WERI-Rb-1 (cell line): ENCODE measurements at regions not wholly inside any gene's neighbourhood (a gene's known extent, or its start where the extent isn't known, plus 50 kb on each side); places are given as distances from the start of the nearest gene placed in this dataset.

Source experiments
- DNase-seq: peaks from one replicate; pipeline ENCODE4 v3.0.0-alpha.2; 2020
- H3K27ac ChIP-seq: fragments of 250-450 bp; sonication (Bioruptor Pico); 2 replicates; pipeline ENCODE4 v1.5.1; 2020; ENCODE audit warnings: mild to moderate bottlenecking, moderate library complexity
- H3K27me3 ChIP-seq: fragments of 250-450 bp; sonication (Bioruptor Pico); 2 replicates; pipeline ENCODE4 v1.5.1; 2021; ENCODE audit warnings: mild to moderate bottlenecking, low read depth, moderate library complexity; ENCODE audit not compliant: insufficient read depth, severe bottlenecking
- H3K36me3 ChIP-seq: fragments of 250-450 bp; sonication (Bioruptor Pico); 2 replicates; pipeline ENCODE4 v1.5.1; 2020; ENCODE audit warnings: mild to moderate bottlenecking, moderate library complexity
- H3K4me3 ChIP-seq: 2 replicates; pipeline ENCODE4 v1.5.1; 2011; ENCODE audit warnings: low read depth, mild to moderate bottlenecking, control low read depth, low read length
- H3K9me3 ChIP-seq: fragments of 250-450 bp; sonication (Bioruptor Pico); 2 replicates; pipeline ENCODE4 v1.5.1; 2021; ENCODE audit warnings: mild to moderate bottlenecking, moderate library complexity; ENCODE audit not compliant: severe bottlenecking
- TF ChIP-seq, protein P1 (sequence below): IDR thresholded peaks from 2 replicates; pipeline ENCODE4 v1.5.1; 2011; ENCODE audit warnings: low read depth, mild to moderate bottlenecking, control low read depth, inconsistent platforms, low read length

DNA sequence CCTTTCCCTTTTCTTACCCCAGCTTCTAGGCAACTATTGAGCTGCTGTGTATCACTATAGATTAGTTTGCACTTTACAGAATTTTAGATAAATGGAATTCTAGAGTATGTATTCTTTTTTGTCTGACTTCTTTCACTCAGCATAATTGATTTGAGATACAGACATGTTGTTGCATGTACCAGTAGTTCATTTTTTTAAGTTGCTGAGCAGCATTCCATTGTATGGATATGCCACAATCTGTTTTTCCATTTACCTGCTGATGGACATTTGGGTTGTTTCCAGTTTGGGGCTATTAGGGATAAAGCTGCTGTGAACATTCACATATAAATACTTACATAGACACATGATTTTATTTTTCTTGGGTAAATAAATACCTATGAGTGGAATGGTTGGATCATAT, 135.7 kb downstream of the IGF1 start:
- Histone ChIP-seq H3K36me3 (no peaks in the 10 kb centered on the region), H3K27ac (no peak overlapping the region), H3K4me3 (no peak overlapping the region), H3K27me3 (no peaks in the 10 kb centered on the region), H3K9me3 (no peaks in the 10 kb centered on the region)
- no peak for DNase-seq
- TF ChIP-seq, protein P1, sequence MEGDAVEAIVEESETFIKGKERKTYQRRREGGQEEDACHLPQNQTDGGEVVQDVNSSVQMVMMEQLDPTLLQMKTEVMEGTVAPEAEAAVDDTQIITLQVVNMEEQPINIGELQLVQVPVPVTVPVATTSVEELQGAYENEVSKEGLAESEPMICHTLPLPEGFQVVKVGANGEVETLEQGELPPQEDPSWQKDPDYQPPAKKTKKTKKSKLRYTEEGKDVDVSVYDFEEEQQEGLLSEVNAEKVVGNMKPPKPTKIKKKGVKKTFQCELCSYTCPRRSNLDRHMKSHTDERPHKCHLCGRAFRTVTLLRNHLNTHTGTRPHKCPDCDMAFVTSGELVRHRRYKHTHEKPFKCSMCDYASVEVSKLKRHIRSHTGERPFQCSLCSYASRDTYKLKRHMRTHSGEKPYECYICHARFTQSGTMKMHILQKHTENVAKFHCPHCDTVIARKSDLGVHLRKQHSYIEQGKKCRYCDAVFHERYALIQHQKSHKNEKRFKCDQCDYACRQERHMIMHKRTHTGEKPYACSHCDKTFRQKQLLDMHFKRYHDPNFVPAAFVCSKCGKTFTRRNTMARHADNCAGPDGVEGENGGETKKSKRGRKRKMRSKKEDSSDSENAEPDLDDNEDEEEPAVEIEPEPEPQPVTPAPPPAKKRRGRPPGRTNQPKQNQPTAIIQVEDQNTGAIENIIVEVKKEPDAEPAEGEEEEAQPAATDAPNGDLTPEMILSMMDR = no peak

DNA sequence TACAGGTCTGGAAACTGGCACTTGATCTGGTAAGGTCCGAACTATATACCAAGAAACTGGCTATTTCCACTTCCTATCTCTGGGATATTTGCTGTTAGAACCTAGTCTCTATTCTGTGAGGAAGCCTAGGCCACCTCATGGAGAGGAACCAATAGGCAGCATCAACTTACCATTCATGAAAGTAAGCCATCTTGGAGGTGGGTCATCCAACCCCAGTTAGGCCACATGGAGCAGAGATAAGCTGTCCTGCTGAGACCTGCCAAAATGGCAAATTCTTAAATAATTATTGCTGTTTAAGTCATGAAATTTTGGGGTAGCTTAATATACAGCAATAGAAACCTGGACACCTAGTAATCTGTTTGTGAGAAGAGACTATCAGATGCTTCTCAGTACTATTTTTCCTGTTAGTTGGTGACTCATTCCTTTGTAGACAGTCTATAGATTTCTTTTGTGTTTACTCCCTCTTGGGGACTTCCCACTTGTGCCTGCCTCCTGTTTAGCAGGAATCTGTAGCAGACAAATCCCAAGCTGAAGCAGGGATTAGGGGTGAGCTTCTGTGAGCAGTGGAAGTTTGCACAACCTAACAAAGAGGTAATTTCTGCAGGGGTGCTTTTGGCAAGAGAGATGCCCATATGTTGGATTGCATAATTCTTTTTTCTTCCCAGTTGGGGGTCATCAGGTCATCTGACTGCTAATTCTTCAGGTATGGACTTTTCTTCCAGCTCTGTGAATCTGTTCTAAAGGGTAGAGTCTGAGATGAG, 136.8 kb downstream of the IGF1 start:
- TF ChIP-seq, protein P1 = no peak
- Histone ChIP-seq H3K36me3 (no peaks in the 10 kb centered on the region), H3K4me3 (no peak overlapping the region), H3K27ac (no peak overlapping the region), H3K9me3 (no peaks in the 10 kb centered on the region), H3K27me3 (no peaks in the 10 kb centered on the region)
- peak; percentile 50 for DNase-seq

DNA sequence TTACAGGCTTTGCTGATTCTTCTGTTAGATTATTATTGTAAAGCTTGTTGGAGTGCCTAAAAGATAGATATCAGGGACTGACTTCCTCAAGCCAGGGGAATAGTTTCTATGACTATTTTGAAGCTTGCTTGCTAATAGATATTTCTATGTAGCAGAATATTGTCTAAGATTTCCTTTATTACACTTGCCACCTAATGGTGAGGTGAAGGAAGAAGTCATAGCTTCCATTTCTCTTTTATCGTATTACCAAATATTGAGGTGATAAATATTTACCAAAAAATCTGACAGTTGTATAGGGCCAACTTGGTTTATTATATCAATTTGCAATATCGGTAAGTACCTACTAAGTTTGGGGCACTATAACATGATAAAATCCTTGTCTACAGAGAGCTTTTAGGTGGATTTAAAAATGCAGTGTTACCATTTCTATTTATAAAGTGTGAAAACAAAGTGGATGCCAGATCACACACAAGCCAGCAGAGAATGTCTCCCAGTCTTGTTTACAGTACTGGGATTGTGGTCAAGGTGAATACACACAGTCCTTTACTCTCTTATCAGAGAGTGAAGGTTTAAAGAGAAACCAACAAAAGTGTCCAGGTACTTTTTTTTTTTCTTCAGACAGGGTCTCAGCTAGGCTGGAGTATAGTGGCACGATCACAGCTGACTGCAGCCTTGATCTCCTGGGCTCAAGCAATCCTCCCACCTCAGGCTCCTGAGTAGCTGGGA, 137.9 kb downstream of the IGF1 start:
- TF ChIP-seq, protein P1 = no peak
- no peak overlapping the region for H3K27ac ChIP-seq
- no peak for DNase-seq
- no peaks in the 10 kb centered on the region for H3K9me3 ChIP-seq
- H3K27me3 ChIP-seq = no peaks in the 10 kb centered on the region
- no peak overlapping the region for H3K4me3 ChIP-seq
- no peaks in the 10 kb centered on the region for H3K36me3 ChIP-seq

DNA sequence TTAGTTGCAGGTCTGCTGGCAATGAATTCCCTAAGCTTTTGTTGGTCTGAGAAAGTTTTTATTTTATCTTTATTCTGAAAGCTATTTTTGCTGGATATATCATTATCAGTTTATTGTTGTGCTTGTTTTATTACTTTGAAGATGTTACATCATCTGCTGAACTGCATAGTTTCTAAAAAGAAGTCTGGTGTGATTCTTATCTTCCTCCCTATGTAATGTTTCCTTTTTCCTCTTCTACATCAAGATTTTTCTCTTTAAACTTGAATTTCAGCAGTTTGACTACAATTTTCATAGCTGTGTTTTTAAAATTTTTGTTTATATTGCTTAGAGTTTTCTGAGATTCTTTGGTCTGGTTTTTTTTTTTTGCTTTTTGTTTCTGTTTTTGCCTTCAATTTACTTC, 137.1 kb upstream of the PMCH start:
- Histone ChIP-seq H3K27me3 (no peaks in the 10 kb centered on the region), H3K4me3 (no peak overlapping the region), H3K36me3 (no peaks in the 10 kb centered on the region), H3K9me3 (no peaks in the 10 kb centered on the region), H3K27ac (no peak overlapping the region)
- TF ChIP-seq, protein P1 = no peak
- DNase-seq = no peak

DNA sequence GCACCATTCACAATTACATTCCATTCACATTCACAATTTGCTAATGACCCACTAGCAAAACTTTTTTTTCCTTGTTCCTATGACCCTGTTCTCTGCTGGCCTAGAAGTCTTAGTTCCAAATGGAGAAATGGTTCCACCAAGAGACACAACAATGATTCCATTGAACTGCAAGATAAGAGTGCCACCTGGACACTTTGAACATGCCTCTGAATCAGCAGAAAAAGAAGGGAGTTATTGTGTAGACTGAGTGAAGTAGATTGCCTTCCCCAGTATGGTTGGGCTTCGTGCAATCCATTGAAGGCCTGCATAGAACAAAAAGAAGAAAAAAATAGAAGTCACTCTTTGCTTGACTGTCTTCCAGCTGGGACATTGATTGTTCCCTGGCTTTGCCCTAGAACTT, 133.8 kb upstream of the PMCH start:
- Histone ChIP-seq H3K4me3 (no peak overlapping the region), H3K27me3 (no peaks in the 10 kb centered on the region), H3K9me3 (no peaks in the 10 kb centered on the region), H3K36me3 (no peaks in the 10 kb centered on the region), H3K27ac (no peak overlapping the region)
- no peak for DNase-seq
- TF ChIP-seq, protein P1 = no peak
